ENCODE measurements at regions not wholly inside any gene's neighbourhood (a gene's known extent, or its start where the extent isn't known, plus 50 kb on each side); places are given as distances from the start of the nearest gene placed in this dataset.

GRCh38 chr6:102474041-102474807, 1080.7 kb downstream of the GRIK2 start:
- intact Hi-C loops (cut with DNase I; ENCODE audit: low total_unique reads), result no loop called here
- H3K36me3 ChIP-seq, result no peaks in the 10 kb centered on the region
- H3K27me3 ChIP-seq, result no peaks in the 10 kb centered on the region
- no peak overlapping the region for H3K27ac ChIP-seq
- no peak for DNase-seq
- no peaks in the 10 kb centered on the region for H3K4me1 ChIP-seq
- 67% methylated on average over 7 of the region's 7 CpGs for WGBS, 2 donors (ENCODE audit: low coverage in 1 of 2)
- no peak overlapping the region for H3K4me3 ChIP-seq
- in situ Hi-C loops (cut with MboI; ENCODE audit: low pct_ligation_motif_present in 1 of 4, low pct_unique_long_range_greater_than_20kb in 1 of 4, low sequenced_read_pairs in 3 of 4), result no loop called here
- no peaks in the 10 kb centered on the region for H3K9me3 ChIP-seq
- no peak for TF ChIP-seq POLR2AphosphoS5 (IDR thresholded peaks at IDR 0.05)

GRCh38 chr6:102458990-102459389, 1065.5 kb downstream of the GRIK2 start:
- no peak overlapping the region for H3K4me3 ChIP-seq
- intact Hi-C loops (cut with DNase I; ENCODE audit: low total_unique reads), result no loop called here
- no peaks in the 10 kb centered on the region for H3K4me1 ChIP-seq
- no peak for TF ChIP-seq POLR2A (IDR thresholded peaks at IDR 0.05)
- no peak for TF ChIP-seq CTCF (IDR thresholded peaks at IDR 0.05)
- no peak overlapping the region for H3K27ac ChIP-seq
- in situ Hi-C loops (cut with MboI; ENCODE audit: low pct_ligation_motif_present in 1 of 4, low pct_unique_long_range_greater_than_20kb in 1 of 4, low sequenced_read_pairs in 3 of 4), result no loop called here
- H3K27me3 ChIP-seq, result no peaks in the 10 kb centered on the region
- H3K9me3 ChIP-seq, result no peaks in the 10 kb centered on the region
- DNase-seq, result no peak
- 76% methylated on average over 3 of the region's 4 CpGs; no CpG with 5 or more reads in 1 of the 2 donors for WGBS, 2 donors (ENCODE audit: low coverage in 1 of 2)
- no peaks in the 10 kb centered on the region for H3K36me3 ChIP-seq

- 76% methylated on average over 1 of the region's 1 CpG; no CpG with 5 or more reads in 1 of the 2 donors for WGBS, 2 donors (ENCODE audit: low coverage in 1 of 2)
- Histone ChIP-seq H3K9me3 (no peaks in the 10 kb centered on the region), H3K36me3 (no peaks in the 10 kb centered on the region), H3K4me3 (no peak overlapping the region), H3K4me1 (no peaks in the 10 kb centered on the region), H3K27ac (no peak overlapping the region), H3K27me3 (no peaks in the 10 kb centered on the region)
- intact Hi-C loops (cut with DNase I; ENCODE audit: low total_unique reads), result no loop called here
- no peak for DNase-seq
- in situ Hi-C loops (cut with MboI; ENCODE audit: low pct_ligation_motif_present in 1 of 4, low pct_unique_long_range_greater_than_20kb in 1 of 4, low sequenced_read_pairs in 3 of 4), result no loop called here
- no peak for TF ChIP-seq POLR2AphosphoS5 (IDR thresholded peaks at IDR 0.05)
- TF ChIP-seq POLR2A (IDR thresholded peaks at IDR 0.05), result no peak
- TF ChIP-seq EP300 (IDR thresholded peaks at IDR 0.05; ENCODE audit: low read depth), result no peak
- TF ChIP-seq CTCF (IDR thresholded peaks at IDR 0.05), result no peak
These were observed 1044.7 kb downstream of the GRIK2 start for GRCh38 chr6:102438171-102438570.

- Histone ChIP-seq H3K4me3 (no peak overlapping the region), H3K4me1 (no peaks in the 10 kb centered on the region), H3K27ac (no peak overlapping the region), H3K9me3 (no peaks in the 10 kb centered on the region), H3K36me3 (no peaks in the 10 kb centered on the region), H3K27me3 (no peaks in the 10 kb centered on the region)
- TF ChIP-seq EP300 (IDR thresholded peaks at IDR 0.05; ENCODE audit: low read depth) (no peak), POLR2AphosphoS5 (IDR thresholded peaks at IDR 0.05) (no peak), POLR2A (IDR thresholded peaks at IDR 0.05) (no peak), CTCF (IDR thresholded peaks at IDR 0.05) (no peak)
- 55% methylated on average over 4 of the region's 4 CpGs; no CpG with 5 or more reads in 1 of the 2 donors for WGBS, 2 donors (ENCODE audit: low coverage in 1 of 2)
- no peak for DNase-seq
- in situ Hi-C loops (cut with MboI; ENCODE audit: low pct_ligation_motif_present in 1 of 4, low pct_unique_long_range_greater_than_20kb in 1 of 4, low sequenced_read_pairs in 3 of 4), result no loop called here
- intact Hi-C loops (cut with DNase I; ENCODE audit: low total_unique reads), result no loop called here
These were observed 1024.0 kb downstream of the GRIK2 start for GRCh38 chr6:102417368-102417998.
